IMR-90 (cell line): ENCODE measurements at regions not wholly inside any gene's neighbourhood (a gene's known extent, or its start where the extent isn't known, plus 50 kb on each side); places are given as distances from the start of the nearest gene placed in this dataset.

Experiments
- ATAC-seq: fragments of 200-7000 bp; cut with Tn5 transposase; 2 replicates; pipeline ENCODE4 v1.9.1; 2020; ENCODE audit warnings: low read depth, mild to moderate bottlenecking, moderate library complexity
- BruUV-seq: library from RNA; stranded (reverse); fragments of 400-500 nt; replicated peaks from 2 replicates; lab custom pipeline; 2021; lab: Mats Ljungman, UMichigan
- CTCF ChIA-PET: fragments of 300-600 bp; formaldehyde crosslinking; extraction: SDS; loops from one replicate; lab custom pipeline; 2021; ENCODE audit warnings: antibody characterized with exemption; lab: Yijun Ruan, JAX
- POLR2A ChIA-PET: fragments of 300-600 bp; sonication (Branson Sonifier 250); formaldehyde crosslinking; loops from one replicate; lab custom pipeline; 2022; ENCODE audit warnings: antibody characterized with exemption; ENCODE audit not compliant: unreplicated experiment; lab: Charles Lee
- DNase-seq: peaks from one replicate; pipeline ENCODE4 v3.0.0; 2013
- H2AFZ ChIP-seq: replicated peaks from 2 replicates; pipeline ENCODE3; 2013; ENCODE audit warnings: low read length, mild to moderate bottlenecking; ENCODE audit not compliant: poor library complexity
- H2AK5ac ChIP-seq: 2 replicates; pipeline ENCODE4 v1.6.1; 2013; ENCODE audit warnings: low read depth, low read length, inconsistent platforms
- H2AK9ac ChIP-seq: replicated peaks from 2 replicates; pipeline ENCODE3; 2013; ENCODE audit warnings: mild to moderate bottlenecking, low read depth, low read length, moderate library complexity; ENCODE audit not compliant: poor library complexity
- H2BK120ac ChIP-seq: 2 replicates; pipeline ENCODE4 v1.6.1; 2013; ENCODE audit warnings: low read depth, low read length, inconsistent platforms
- H2BK15ac ChIP-seq: 3 replicates; pipeline ENCODE4 v1.6.1; 2013; ENCODE audit warnings: low read depth, low read length, inconsistent platforms
- H2BK20ac ChIP-seq: 2 replicates; pipeline ENCODE4 v1.6.1; 2013; ENCODE audit warnings: low read depth, mild to moderate bottlenecking, inconsistent platforms, low read length, moderate library complexity
- H2BK5ac ChIP-seq: 2 replicates; pipeline ENCODE4 v1.6.1; 2013; ENCODE audit warnings: mild to moderate bottlenecking, low read depth, low read length, inconsistent platforms; ENCODE audit not compliant: poor library complexity, severe bottlenecking
- H3K14ac ChIP-seq: replicated peaks from 2 replicates; pipeline ENCODE4 v1.6.1; 2013; ENCODE audit warnings: low read depth, low read length, inconsistent platforms
- H3K18ac ChIP-seq: 2 replicates; pipeline ENCODE4 v1.6.1; 2013; ENCODE audit warnings: low read depth, low read length, control low read depth
- H3K23ac ChIP-seq: 2 replicates; pipeline ENCODE4 v1.6.1; 2013; ENCODE audit warnings: low read depth, low read length, inconsistent platforms
- H3K27ac ChIP-seq: 2 replicates; pipeline ENCODE4 v1.5.1; 2013; ENCODE audit warnings: mild to moderate bottlenecking, control low read depth, low read length; ENCODE audit not compliant: insufficient read depth
- H3K27me3 ChIP-seq: 2 replicates; pipeline ENCODE4 v1.6.1; 2013; ENCODE audit warnings: low read length; ENCODE audit not compliant: control insufficient read depth, insufficient read depth
- H3K36me3 ChIP-seq: 2 replicates; pipeline ENCODE4 v1.6.1; 2013; ENCODE audit warnings: low read length, mixed read lengths; ENCODE audit not compliant: control insufficient read depth, insufficient read depth
- H3K4ac ChIP-seq: 2 replicates; pipeline ENCODE4 v1.6.1; 2013; ENCODE audit warnings: low read depth, low read length, inconsistent platforms
- H3K4me1 ChIP-seq: 2 replicates; pipeline ENCODE4 v1.6.1; 2013; ENCODE audit warnings: low read length, mixed read lengths; ENCODE audit not compliant: control insufficient read depth, insufficient read depth
- H3K4me2 ChIP-seq: 2 replicates; pipeline ENCODE4 v1.6.1; 2013; ENCODE audit warnings: low read depth, mild to moderate bottlenecking, control low read depth, low read length, moderate library complexity
- H3K4me3 ChIP-seq: 2 replicates; pipeline ENCODE4 v1.5.1; 2013; ENCODE audit warnings: low read depth, mild to moderate bottlenecking, control low read depth, low read length, moderate library complexity; ENCODE audit not compliant: insufficient read depth
- H3K56ac ChIP-seq: 2 replicates; pipeline ENCODE4 v1.6.1; 2013; ENCODE audit warnings: low read length, inconsistent platforms; ENCODE audit not compliant: insufficient read depth; ENCODE audit errors: extremely low read depth
- H3K79me1 ChIP-seq, 2 experiments: 2 replicates each; pipeline ENCODE4 v1.6.1; 2013; ENCODE audit warnings: low read length in 2 of 2, inconsistent platforms in 1 of 2, low read depth in 1 of 2
- H3K9ac ChIP-seq: 2 replicates; pipeline ENCODE4 v1.6.1; 2013; ENCODE audit warnings: low read depth, low read length, control low read depth
- H3K9me1 ChIP-seq: 2 replicates; pipeline ENCODE4 v1.6.1; 2013; ENCODE audit warnings: low read length, inconsistent platforms; ENCODE audit not compliant: insufficient read depth
- H3K9me3 ChIP-seq: 2 replicates; pipeline ENCODE4 v1.6.1; 2013; ENCODE audit warnings: low read length; ENCODE audit not compliant: control insufficient read depth, insufficient read depth
- H4K20me1 ChIP-seq: 2 replicates; pipeline ENCODE4 v1.6.1; 2013; ENCODE audit warnings: low read length, inconsistent platforms; ENCODE audit not compliant: insufficient read depth
- H4K5ac ChIP-seq: 2 replicates; pipeline ENCODE4 v1.6.1; 2013; ENCODE audit warnings: mild to moderate bottlenecking, low read depth, low read length, control low read depth
- H4K8ac ChIP-seq, 2 experiments: 2 replicates each; pipeline ENCODE4 v1.6.1; 2013; ENCODE audit warnings: low read depth in 2 of 2, low read length in 2 of 2, control low read depth in 1 of 2, inconsistent platforms in 1 of 2
- H4K91ac ChIP-seq: 2 replicates; pipeline ENCODE4 v1.6.1; 2013; ENCODE audit warnings: low read depth, low read length, inconsistent platforms; ENCODE audit not compliant: insufficient read depth
- BHLHE40 ChIP-seq: fragments of 150-350 bp; IDR thresholded peaks from 2 replicates; pipeline ENCODE4 v1.6.1; 2016; ENCODE audit warnings: mild to moderate bottlenecking, low read depth, low read length
- CEBPB ChIP-seq: IDR thresholded peaks from 2 replicates; pipeline ENCODE4 v1.6.1; 2012; ENCODE audit warnings: low read depth, low read length, improper control_type of control experiment
- CHD1 ChIP-seq: IDR thresholded peaks from 2 replicates; pipeline ENCODE4 v1.6.1; 2012; ENCODE audit warnings: low read depth, low read length, improper control_type of control experiment
- FOS ChIP-seq: fragments of 150-350 bp; IDR thresholded peaks from 2 replicates; pipeline ENCODE4 v1.6.1; 2016; ENCODE audit warnings: low read depth, low read length
- MAFK ChIP-seq: IDR thresholded peaks from 2 replicates; pipeline ENCODE4 v1.6.1; 2012; ENCODE audit warnings: low read depth, low read length, improper control_type of control experiment
- MAZ ChIP-seq: IDR thresholded peaks from 2 replicates; pipeline ENCODE4 v1.6.1; 2012; ENCODE audit warnings: low read depth, mild to moderate bottlenecking, low read length, improper control_type of control experiment, moderate library complexity, borderline replicate concordance
- MXI1 ChIP-seq: IDR thresholded peaks from 2 replicates; pipeline ENCODE4 v1.6.1; 2012; ENCODE audit warnings: low read depth, mild to moderate bottlenecking, low read length, moderate library complexity, borderline replicate concordance
- NFE2L2 ChIP-seq: fragments of 150-350 bp; IDR thresholded peaks from 2 replicates; pipeline ENCODE4 v1.6.1; 2016; ENCODE audit warnings: low read depth, mild to moderate bottlenecking, low read length
- POLR2A ChIP-seq: IDR thresholded peaks from 2 replicates; pipeline ENCODE4 v1.6.1; 2012; ENCODE audit warnings: mild to moderate bottlenecking, low read depth, low read length
- RAD21 ChIP-seq: IDR thresholded peaks from 2 replicates; pipeline ENCODE4 v1.6.1; 2012; ENCODE audit warnings: low read length, improper control_type of control experiment
- RCOR1 ChIP-seq: IDR thresholded peaks from 2 replicates; pipeline ENCODE4 v1.6.1; 2012; ENCODE audit warnings: mild to moderate bottlenecking, low read length, improper control_type of control experiment; ENCODE audit not compliant: insufficient replicate concordance
- RFX5 ChIP-seq: IDR thresholded peaks from 2 replicates; pipeline ENCODE4 v1.8.0; 2012; ENCODE audit warnings: low read depth, mild to moderate bottlenecking, low read length, moderate library complexity
- SMC3 ChIP-seq: fragments of 150-350 bp; IDR thresholded peaks from 2 replicates; pipeline ENCODE4 v1.6.1; 2016; ENCODE audit warnings: low read depth, mild to moderate bottlenecking, antibody characterized with exemption, low read length, moderate library complexity
- WGBS, 2 experiments: methylation state at CpG; one replicate each; pipeline versions ENCODE4 v1.1.5 to v1.1.7; 2013; ENCODE audit warnings: missing lambda C conversion rate in 2 of 2; ENCODE audit not compliant: insufficient read length in 1 of 2; ENCODE audit errors: extremely low coverage in 2 of 2; 5-methylcytosine and 5-hydroxymethylcytosine counted together
- dilution Hi-C: fragments of 300-500 bp; cut with HindIII; formaldehyde crosslinking; loops from one replicate; pipeline ENCODE4 v1.14.3; 2018; ENCODE audit warnings: low sequenced_read_pairs; ENCODE audit not compliant: unreplicated experiment
- in situ Hi-C: fragments of 300-500 bp; cut with MboI; formaldehyde crosslinking; loops from 3 replicates; pipeline ENCODE4 v1.14.3; 2019; ENCODE audit warnings: low sequenced_read_pairs, inconsistent platforms, mixed read lengths
- intact Hi-C: fragments of 100-400 bp; cut with micrococcal nuclease; formaldehyde crosslinking; loops from 2 replicates; pipeline ENCODE4 v1.10.0; 2022
- TF ChIP-seq, protein P1 (sequence below): fragments of 150-350 bp; IDR thresholded peaks from 2 replicates; pipeline ENCODE4 v1.6.1; 2017; ENCODE audit warnings: mild to moderate bottlenecking, antibody characterized with exemption, low read length, low read depth
- TF ChIP-seq, protein P2 (sequence below): fragments of 150-350 bp; IDR thresholded peaks from 2 replicates; pipeline ENCODE4 v1.6.1; 2016; ENCODE audit warnings: low read depth, mild to moderate bottlenecking, low read length, moderate library complexity, borderline replicate concordance
- TF ChIP-seq, protein P3 (sequence below): conservative IDR thresholded peaks from 2 replicates; pipeline ENCODE4 v1.5.1; 2012; ENCODE audit warnings: mild to moderate bottlenecking, low read depth, low read length, improper control_type of control experiment

DNA sequence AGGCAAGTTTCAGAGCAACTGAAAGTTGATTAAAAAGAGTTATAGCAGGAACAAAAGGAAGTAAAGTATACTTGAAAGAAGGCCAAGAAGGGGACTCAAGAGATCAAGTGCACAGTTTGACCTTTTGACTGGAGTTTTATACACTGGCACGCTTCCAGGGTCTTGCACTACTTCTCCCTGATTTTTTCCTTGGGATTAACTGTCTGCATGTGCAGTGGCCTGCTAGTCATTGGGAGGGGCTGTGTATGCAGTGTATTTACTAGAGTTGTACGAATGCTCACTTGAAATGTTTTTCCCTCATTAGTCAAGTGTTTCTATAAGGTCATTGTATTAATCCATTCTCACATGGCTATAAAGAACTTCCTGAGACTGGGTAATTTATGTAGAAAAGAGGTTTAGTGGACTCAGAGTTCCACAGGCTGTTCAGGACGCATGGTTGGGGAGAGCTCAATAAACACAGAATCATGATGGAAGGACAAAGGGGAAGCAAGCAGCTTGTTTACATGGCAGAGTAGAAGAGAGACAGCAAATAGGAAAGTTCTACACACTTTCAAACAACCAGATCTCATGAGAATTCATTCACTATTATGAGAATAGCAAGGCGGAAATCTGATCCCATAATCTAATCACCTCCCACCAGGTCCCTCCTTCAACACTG is 571.8 kb downstream of the ZPLD1 start:
- TF ChIP-seq CEBPB (no peak), POLR2A (no peak), MAZ (no peak), NFE2L2 (no peak), FOS (no peak), RCOR1 (no peak), SMC3 (no peak), RAD21 (no peak), MAFK (no peak), CHD1 (no peak), RFX5 (no peak), MXI1 (no peak), BHLHE40 (no peak)
- TF ChIP-seq, protein P1, sequence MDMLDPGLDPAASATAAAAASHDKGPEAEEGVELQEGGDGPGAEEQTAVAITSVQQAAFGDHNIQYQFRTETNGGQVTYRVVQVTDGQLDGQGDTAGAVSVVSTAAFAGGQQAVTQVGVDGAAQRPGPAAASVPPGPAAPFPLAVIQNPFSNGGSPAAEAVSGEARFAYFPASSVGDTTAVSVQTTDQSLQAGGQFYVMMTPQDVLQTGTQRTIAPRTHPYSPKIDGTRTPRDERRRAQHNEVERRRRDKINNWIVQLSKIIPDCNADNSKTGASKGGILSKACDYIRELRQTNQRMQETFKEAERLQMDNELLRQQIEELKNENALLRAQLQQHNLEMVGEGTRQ: no peak
- TF ChIP-seq, protein P2, sequence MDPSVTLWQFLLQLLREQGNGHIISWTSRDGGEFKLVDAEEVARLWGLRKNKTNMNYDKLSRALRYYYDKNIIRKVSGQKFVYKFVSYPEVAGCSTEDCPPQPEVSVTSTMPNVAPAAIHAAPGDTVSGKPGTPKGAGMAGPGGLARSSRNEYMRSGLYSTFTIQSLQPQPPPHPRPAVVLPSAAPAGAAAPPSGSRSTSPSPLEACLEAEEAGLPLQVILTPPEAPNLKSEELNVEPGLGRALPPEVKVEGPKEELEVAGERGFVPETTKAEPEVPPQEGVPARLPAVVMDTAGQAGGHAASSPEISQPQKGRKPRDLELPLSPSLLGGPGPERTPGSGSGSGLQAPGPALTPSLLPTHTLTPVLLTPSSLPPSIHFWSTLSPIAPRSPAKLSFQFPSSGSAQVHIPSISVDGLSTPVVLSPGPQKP: no peak
- TF ChIP-seq, protein P3, sequence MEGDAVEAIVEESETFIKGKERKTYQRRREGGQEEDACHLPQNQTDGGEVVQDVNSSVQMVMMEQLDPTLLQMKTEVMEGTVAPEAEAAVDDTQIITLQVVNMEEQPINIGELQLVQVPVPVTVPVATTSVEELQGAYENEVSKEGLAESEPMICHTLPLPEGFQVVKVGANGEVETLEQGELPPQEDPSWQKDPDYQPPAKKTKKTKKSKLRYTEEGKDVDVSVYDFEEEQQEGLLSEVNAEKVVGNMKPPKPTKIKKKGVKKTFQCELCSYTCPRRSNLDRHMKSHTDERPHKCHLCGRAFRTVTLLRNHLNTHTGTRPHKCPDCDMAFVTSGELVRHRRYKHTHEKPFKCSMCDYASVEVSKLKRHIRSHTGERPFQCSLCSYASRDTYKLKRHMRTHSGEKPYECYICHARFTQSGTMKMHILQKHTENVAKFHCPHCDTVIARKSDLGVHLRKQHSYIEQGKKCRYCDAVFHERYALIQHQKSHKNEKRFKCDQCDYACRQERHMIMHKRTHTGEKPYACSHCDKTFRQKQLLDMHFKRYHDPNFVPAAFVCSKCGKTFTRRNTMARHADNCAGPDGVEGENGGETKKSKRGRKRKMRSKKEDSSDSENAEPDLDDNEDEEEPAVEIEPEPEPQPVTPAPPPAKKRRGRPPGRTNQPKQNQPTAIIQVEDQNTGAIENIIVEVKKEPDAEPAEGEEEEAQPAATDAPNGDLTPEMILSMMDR: no peak
- Histone ChIP-seq H2BK120ac (no peak overlapping the region), H3K4ac (no peak overlapping the region), H3K27me3 (no peaks in the 10 kb centered on the region), H2AK5ac (no peak overlapping the region), H2AFZ (no peak overlapping the region), H2BK20ac (no peak overlapping the region), H3K56ac (no peak overlapping the region), H4K20me1 (no peaks in the 10 kb centered on the region), H3K9me1 (no peaks in the 10 kb centered on the region), H2BK5ac (no peak overlapping the region), H3K4me1 (no peaks in the 10 kb centered on the region), H3K36me3 (no peaks in the 10 kb centered on the region), H2BK15ac (no peak overlapping the region), H3K18ac (no peak overlapping the region), H4K5ac (no peak overlapping the region), H3K14ac (no peak overlapping the region), H3K27ac (no peak overlapping the region), H3K9me3 (no peaks in the 10 kb centered on the region), H3K9ac (no peak overlapping the region), H2AK9ac (no peak overlapping the region), H3K4me3 (no peak overlapping the region), H3K4me2 (no peak overlapping the region), H4K8ac (no peak overlapping the region), H4K91ac (no peak overlapping the region), H3K79me1 (no peaks in the 10 kb centered on the region), H3K23ac (no peak overlapping the region)
- no CpG with 5 or more reads among the region's 4 CpGs for WGBS, 2 experiments
- DNase-seq (no peak), ATAC-seq (no peak)
- ChIA-PET CTCF (no interaction called here), POLR2A (no interaction called here)
- BruUV-seq: no TSS peak
- dilution Hi-C loops (no loop called here), intact Hi-C loops (no loop called here), in situ Hi-C loops (no loop called here)
